ENCODE measurements at regions not wholly inside any gene's neighbourhood (a gene's known extent, or its start where the extent isn't known, plus 50 kb on each side); places are given as distances from the start of the nearest gene placed in this dataset.

DNA sequence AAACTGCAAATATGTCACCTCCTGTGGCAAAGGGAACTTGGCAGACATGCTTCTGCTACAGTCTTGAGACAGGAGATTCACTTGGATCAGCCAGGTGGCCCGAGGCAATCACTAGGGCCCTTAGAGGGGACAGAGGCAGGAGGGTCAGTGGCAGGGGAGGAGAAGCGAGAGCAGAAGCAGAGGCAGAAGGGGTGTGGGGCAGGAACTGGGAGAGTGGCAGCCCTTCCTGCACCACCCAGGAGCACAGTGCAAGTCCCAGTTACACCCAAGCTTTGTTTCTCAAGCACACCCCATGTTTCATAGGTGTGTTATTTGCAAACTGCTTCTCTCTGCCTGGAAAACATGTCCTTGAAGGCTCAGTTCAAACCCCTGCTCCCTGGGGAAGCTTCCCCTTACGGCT is 309.7 kb upstream of the MYT1L start:
- Histone ChIP-seq H3K9me3 (ENCODE audit: low read length) (no peaks in the 10 kb centered on the region), H3K4me1 (ENCODE audit: insufficient read depth, low read length, poor library complexity, severe bottlenecking) (no peaks in the 10 kb centered on the region), H4K20me1 (ENCODE audit: insufficient read depth, low read length) (no peaks in the 10 kb centered on the region), H2AFZ (ENCODE audit: low read length) (no peak overlapping the region), H3K27ac (ENCODE audit: low read depth, low read length, poor library complexity, severe bottlenecking) (no peak overlapping the region), H3K79me2 (ENCODE audit: insufficient read depth, low read depth, low read length) (no peaks in the 10 kb centered on the region), H3K4me2 (ENCODE audit: low read length) (no peak overlapping the region), H3K9me2 (ENCODE audit: insufficient read depth, low read length) (no peaks in the 10 kb centered on the region), H3K36me3 (ENCODE audit: insufficient read depth, low read length) (no peaks in the 10 kb centered on the region), H3K4me3 (ENCODE audit: low read depth, low read length, poor library complexity, severe bottlenecking) (no peak overlapping the region)
- ChIA-PET CTCF (ENCODE audit: unreplicated experiment) (no interaction called here), POLR2A (no interaction called here)
- DNase-seq (ENCODE audit: low spot score), result no peak
- intact Hi-C loops (cut with micrococcal nuclease; ENCODE audit: unreplicated experiment), result no loop called here
- BruUV-seq (replicated peaks), result no TSS peak
- TF ChIP-seq, protein P1, sequence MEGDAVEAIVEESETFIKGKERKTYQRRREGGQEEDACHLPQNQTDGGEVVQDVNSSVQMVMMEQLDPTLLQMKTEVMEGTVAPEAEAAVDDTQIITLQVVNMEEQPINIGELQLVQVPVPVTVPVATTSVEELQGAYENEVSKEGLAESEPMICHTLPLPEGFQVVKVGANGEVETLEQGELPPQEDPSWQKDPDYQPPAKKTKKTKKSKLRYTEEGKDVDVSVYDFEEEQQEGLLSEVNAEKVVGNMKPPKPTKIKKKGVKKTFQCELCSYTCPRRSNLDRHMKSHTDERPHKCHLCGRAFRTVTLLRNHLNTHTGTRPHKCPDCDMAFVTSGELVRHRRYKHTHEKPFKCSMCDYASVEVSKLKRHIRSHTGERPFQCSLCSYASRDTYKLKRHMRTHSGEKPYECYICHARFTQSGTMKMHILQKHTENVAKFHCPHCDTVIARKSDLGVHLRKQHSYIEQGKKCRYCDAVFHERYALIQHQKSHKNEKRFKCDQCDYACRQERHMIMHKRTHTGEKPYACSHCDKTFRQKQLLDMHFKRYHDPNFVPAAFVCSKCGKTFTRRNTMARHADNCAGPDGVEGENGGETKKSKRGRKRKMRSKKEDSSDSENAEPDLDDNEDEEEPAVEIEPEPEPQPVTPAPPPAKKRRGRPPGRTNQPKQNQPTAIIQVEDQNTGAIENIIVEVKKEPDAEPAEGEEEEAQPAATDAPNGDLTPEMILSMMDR (conservative IDR thresholded peaks at IDR 0.05; ENCODE audit: low read length), result no peak
- TF ChIP-seq EZH2phosphoT487 (IDR thresholded peaks at IDR 0.05; ENCODE audit: borderline replicate concordance, low read depth, low read length), result no peak

DNA sequence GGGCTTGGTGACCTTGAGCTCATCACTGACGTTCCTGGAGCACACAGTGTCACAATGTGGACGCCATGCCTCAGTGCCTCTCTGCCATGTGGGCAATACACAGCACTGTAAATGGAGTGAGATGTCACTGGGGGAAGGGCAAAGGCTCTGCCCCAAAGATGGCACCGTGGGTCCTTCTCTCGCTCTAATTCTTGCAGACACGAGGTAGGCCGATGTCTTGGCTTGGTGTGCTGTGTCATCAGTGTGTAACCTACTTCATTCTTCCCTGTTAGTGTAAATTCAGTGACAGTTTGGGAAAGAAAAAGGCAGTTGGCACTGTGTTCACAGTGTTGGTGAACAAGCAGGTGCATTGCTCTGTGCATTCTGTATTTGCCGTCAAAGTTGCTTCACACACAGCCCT is 309.3 kb upstream of the MYT1L start:
- Histone ChIP-seq H3K9me2 (ENCODE audit: insufficient read depth, low read length) (no peaks in the 10 kb centered on the region), H3K79me2 (ENCODE audit: insufficient read depth, low read depth, low read length) (no peaks in the 10 kb centered on the region), H3K4me3 (ENCODE audit: low read depth, low read length, poor library complexity, severe bottlenecking) (no peak overlapping the region), H3K4me1 (ENCODE audit: insufficient read depth, low read length, poor library complexity, severe bottlenecking) (no peaks in the 10 kb centered on the region), H3K4me2 (ENCODE audit: low read length) (no peak overlapping the region), H3K27ac (ENCODE audit: low read depth, low read length, poor library complexity, severe bottlenecking) (no peak overlapping the region), H3K36me3 (ENCODE audit: insufficient read depth, low read length) (no peaks in the 10 kb centered on the region), H3K9me3 (ENCODE audit: low read length) (no peaks in the 10 kb centered on the region), H2AFZ (ENCODE audit: low read length) (no peak overlapping the region), H4K20me1 (ENCODE audit: insufficient read depth, low read length) (no peaks in the 10 kb centered on the region)
- POLR2A ChIA-PET, result no interaction called here
- TF ChIP-seq, protein P1 (conservative IDR thresholded peaks at IDR 0.05; ENCODE audit: low read length), result no peak
- no peak for TF ChIP-seq EZH2phosphoT487 (IDR thresholded peaks at IDR 0.05; ENCODE audit: borderline replicate concordance, low read depth, low read length)
- no TSS peak for BruUV-seq (replicated peaks)
- no peak for DNase-seq (ENCODE audit: low spot score)
- intact Hi-C loops (cut with micrococcal nuclease; ENCODE audit: unreplicated experiment), result no loop called here
- CTCF ChIA-PET (ENCODE audit: unreplicated experiment), result no interaction called here

- Histone ChIP-seq H3K9me3 (ENCODE audit: low read length) (no peaks in the 10 kb centered on the region), H3K9me2 (ENCODE audit: insufficient read depth, low read length) (no peaks in the 10 kb centered on the region), H4K20me1 (ENCODE audit: insufficient read depth, low read length) (no peaks in the 10 kb centered on the region), H3K79me2 (ENCODE audit: insufficient read depth, low read depth, low read length) (no peaks in the 10 kb centered on the region), H3K27ac (ENCODE audit: low read depth, low read length, poor library complexity, severe bottlenecking) (no peak overlapping the region), H3K4me2 (ENCODE audit: low read length) (no peak overlapping the region), H2AFZ (ENCODE audit: low read length) (no peak overlapping the region), H3K36me3 (ENCODE audit: insufficient read depth, low read length) (no peaks in the 10 kb centered on the region), H3K4me3 (ENCODE audit: low read depth, low read length, poor library complexity, severe bottlenecking) (no peak overlapping the region), H3K4me1 (ENCODE audit: insufficient read depth, low read length, poor library complexity, severe bottlenecking) (no peaks in the 10 kb centered on the region)
- no peak for DNase-seq (ENCODE audit: low spot score)
- no TSS peak for BruUV-seq (replicated peaks)
- intact Hi-C loops (cut with micrococcal nuclease; ENCODE audit: unreplicated experiment), result no loop called here
- POLR2A ChIA-PET, result no interaction called here
- CTCF ChIA-PET (ENCODE audit: unreplicated experiment), result no interaction called here
- TF ChIP-seq, protein P1 (conservative IDR thresholded peaks at IDR 0.05; ENCODE audit: low read length), result no peak
- no peak for TF ChIP-seq EZH2phosphoT487 (IDR thresholded peaks at IDR 0.05; ENCODE audit: borderline replicate concordance, low read depth, low read length)
Measured at GRCh38 chr2:2639251-2640139, 308.4 kb upstream of the MYT1L start.
